Erythroblast (primary cell): ENCODE measurements at regions not wholly inside any gene's neighbourhood (a gene's known extent, or its start where the extent isn't known, plus 50 kb on each side); places are given as distances from the start of the nearest gene placed in this dataset.
"Not testable (repeated sequence)": the region's sequence is repeated elsewhere in the genome, so short reads cannot be mapped to it uniquely, and the experiment has no call there.

Experiments
- GATA1 ChIP-seq: IDR thresholded peaks from 2 replicates; pipeline ENCODE4 v1.6.1; 2011; ENCODE audit warnings: low read depth, mild to moderate bottlenecking, control low read depth, low read length, moderate library complexity
- POLR2A ChIP-seq: IDR thresholded peaks from 2 replicates; pipeline ENCODE4 v1.6.1; 2011; ENCODE audit warnings: mild to moderate bottlenecking, low read length

- not testable (repeated sequence) for TF ChIP-seq POLR2A, GATA1
These were observed 197.7 kb upstream of the EEF2KMT start for GRCh38 chr16:5295304-5295703.
